ENCODE measurements at regions not wholly inside any gene's neighbourhood (a gene's known extent, or its start where the extent isn't known, plus 50 kb on each side); places are given as distances from the start of the nearest gene placed in this dataset.
"Not testable (repeated sequence)": the region's sequence is repeated elsewhere in the genome, so short reads cannot be mapped to it uniquely, and the experiment has no call there.

DNA sequence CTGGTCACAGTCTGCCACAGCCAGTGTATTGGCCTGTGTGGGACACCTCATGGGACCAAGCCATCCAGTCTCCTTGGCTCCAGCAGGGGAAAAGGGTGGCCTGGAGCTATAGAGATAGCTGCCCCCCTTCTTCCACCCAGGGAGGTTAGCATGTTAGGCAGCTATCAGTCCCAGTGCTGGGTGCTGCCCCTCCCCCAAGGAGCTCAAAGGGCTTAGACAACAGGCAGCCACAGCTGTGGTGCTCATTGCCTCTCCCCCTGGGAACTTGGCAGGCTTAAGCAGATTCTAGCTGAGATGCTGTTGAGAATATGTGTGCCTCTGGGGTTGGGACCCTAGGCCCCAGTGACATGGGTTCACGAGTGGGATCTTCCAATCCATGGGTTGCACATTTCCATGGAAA, 226.0 kb upstream of the PTGER4 start:
- DNase-seq: no peak

DNA sequence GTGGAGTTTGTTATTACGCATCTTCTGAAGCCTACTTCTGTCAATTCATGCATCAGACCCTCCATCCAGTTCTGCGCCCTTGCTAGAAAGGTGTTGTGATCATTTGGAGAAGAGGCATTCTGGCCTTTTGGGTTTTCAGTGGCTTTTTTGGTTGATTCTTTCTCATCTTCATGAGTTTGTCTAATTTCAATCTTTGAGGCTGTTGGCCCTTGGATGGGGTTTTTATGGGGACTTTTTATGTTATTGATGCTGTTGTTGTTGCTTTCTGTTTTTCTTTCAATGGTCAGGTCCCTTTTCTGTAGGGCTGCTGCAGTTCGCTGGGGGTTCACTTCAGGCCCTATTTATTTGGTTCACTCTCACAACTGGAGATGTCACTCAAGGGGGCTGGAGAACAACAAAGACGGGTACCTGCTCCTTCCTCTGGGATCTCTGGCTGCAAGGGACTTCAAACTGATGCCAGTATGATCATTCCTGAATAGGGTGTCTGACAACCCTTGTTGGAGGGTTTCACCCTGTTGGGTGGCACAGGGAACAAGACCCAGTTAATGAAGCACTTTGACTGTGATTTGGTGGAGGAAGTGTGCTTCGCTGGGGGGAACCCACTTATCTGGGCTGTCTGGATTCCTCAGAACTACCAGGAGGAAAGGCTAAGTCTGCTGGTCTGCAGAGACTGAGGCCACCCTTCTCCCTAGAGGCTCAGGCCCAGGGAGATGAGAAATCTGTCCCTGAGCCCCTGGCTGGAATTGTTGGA, 226.7 kb upstream of the PTGER4 start:
- no peak for DNase-seq

DNA sequence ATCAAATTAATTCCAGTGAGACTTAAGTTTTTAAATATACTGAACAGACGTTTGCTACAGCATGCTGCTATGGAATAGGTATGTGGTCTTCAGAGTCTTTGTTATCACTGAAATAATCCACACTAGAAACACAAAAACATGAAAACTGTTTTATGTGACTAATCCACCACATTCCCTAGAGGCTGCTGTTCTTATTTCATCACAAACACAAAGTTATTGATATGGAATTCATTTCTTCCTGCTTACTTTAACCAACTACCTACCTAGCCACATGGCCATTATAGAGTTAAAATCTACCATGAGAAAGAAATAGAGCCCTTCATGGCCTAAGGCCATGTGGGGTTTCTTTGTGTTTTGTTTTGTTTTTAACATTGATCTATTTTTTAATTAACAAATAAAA, 232.3 kb upstream of the PTGER4 start:
- no peak for DNase-seq

DNA sequence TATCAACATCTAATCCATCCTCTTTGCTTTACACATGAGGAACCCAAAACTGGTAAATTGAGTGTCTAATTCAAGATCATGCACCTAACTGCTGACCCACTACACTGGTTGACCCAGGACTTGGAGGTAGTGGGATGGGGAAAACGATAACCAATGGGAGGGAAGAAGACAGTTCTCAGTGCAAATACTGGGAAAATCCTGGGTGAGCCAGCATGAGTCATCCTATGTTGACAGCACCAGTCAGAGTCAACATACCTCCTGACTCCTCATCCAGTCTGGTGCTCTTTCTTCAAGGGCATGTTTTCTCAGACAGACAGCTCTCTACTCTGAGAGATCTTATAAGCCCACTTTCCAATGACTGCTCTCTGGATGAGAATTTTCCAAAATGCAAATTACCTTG, 232.8 kb upstream of the PTGER4 start:
- DNase-seq: peak; percentile 43 to 77 (median 66)

DNA sequence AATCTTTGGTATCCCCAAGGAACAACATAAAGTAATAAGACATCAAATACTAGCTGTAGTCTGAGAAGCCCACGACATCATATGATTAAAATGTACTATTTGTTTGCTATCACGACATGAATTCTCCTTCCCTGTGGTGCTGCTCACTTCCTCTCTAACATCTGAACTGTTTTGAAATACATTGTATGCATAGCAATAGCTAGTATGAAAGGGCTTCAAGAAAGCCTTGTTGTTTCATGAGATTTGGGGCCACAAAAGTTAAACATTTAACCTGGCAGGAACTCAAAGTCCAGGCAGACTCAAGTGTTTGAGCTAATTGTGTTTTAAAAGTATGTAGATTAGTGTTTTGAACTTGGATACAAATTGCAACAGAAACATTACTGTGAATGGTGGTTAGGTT, 237.4 kb upstream of the PTGER4 start:
- peak; percentile 5 to 63 (median 32) for DNase-seq

DNA sequence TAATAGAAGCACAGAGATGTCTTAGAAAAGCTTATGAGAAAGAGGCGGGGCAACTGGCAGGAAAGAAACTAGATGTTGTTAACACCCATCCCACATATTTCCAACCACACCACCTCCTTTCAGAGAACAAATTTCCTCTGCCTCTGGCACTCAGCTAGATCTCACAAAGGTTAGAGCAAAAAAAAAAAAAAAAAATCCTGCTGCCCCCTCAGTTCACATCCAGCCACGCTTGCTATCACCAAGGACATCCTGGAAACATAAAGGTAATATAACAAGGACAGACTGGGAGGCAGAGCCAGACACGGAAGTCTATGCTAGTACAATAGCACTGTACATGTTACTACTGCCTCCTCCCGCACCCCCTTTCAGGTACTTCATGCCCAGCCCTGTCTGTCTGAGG, 238.0 kb upstream of the PTGER4 start:
- no peak for DNase-seq

DNA sequence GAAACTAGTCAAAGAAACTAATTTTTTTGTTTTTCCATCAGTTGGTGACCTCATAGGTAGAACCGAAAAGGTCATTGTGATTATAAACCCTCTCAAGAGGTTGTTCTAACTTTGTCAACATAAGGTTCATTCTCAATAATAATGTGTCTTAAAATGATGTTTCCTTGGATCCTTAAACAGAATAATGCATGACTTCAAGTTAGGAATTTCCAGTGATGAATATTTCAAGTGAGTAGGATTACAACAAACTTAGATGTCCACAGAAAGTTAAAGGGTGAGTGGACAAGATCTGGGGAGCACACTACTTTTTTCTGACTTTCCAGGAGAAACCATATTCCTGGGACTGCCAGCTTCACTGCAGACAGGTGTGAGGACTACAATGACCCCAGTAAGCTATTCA, 239.0 kb upstream of the PTGER4 start:
- DNase-seq: no peak

DNA sequence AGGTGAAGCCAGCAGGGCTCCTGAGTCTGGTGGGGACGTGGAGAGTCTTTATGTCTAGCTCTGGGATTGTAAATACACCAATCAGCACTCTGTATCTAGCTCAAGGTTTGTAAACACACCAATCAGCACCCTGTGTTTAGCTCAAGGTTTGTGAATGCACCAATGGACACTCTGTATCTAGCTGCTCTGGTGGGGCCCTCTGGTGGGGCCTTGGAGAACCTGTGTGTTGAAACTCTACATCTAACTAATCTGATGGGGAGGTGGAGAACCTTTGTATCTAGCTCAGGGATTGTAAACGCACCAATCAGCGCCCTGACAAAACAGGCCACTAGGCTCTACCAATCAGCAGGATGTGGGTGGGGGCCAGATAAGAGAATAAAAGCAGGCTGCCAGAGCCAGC, 240.6 kb upstream of the PTGER4 start:
- DNase-seq: peak in 2 of 4 experiments; percentile 32 to 43

DNA sequence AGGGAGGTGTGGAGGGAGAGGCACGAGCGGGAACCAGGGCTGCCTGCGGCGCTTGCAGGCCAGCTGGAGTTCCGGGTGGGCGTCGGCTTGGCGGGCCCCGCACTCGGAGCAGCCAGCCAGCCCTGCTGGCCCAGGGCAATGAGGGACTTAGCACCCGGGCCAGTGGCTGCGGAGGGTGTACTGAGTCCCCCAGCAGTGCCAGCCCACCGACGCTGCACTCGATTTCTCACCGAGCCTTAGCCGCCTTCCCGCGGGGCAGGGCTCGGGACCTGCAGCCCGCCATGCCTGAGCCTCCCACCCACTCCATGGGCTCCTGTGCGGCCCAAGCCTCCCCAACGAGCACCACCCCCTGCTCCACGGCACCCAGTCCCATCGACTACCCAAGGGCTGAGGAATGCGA, 241.1 kb upstream of the PTGER4 start:
- DNase-seq: not testable (repeated sequence)

DNA sequence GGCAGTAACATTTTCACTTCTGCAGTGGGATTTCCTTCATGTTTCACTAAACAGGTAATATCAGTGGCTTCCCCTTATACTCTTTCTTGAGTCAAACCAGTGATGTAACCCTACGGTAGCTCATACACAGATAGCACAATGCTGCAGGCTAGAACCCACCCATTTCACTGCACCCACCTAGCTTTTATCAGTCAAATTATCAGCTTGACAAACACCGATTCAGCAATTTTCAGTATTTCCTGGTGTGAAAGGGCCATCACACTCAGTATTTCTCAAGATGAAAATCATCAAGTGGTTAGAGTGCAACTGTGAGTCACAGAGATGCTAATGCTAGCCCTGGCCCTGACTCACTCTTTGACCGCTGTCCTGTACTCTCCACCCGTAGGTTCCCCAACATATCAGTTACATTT, 242.3 kb upstream of the PTGER4 start:
- DNase-seq: peak; percentile 79 to 94 (median 84)

DNA sequence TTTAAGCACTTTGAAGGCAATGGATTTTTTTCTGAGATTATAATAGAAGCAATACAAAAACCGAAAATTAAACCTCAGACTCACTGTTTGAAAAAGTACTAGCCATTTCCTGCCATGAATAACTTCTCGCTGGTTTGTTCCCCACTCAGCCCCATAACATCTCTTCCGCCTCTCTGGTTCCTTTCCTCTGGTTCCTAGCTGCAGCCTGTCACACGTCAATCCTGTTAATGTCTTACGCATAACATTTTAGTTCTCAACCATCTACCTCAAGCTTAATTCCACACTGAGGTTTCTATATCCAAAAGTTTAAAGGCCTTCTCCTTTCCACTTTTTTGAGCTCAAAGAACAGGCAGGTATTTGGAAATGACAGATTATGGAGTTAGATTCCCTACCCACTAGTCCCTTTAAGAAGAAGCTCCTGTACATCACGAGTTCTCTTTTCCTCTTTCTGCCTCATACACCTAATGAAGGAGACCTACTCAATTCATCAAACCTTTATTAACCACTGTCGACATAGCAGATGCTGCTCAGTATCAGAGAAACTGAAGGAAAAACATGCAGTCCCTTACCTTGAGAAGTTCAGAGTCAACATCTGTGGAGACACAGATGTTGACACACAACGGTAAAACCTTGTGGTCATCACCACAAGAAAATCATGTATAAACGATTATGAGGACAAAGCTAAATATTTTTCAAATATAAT, 243.0 kb upstream of the PTGER4 start:
- peak; percentile 51 to 72 (median 64) for DNase-seq

DNA sequence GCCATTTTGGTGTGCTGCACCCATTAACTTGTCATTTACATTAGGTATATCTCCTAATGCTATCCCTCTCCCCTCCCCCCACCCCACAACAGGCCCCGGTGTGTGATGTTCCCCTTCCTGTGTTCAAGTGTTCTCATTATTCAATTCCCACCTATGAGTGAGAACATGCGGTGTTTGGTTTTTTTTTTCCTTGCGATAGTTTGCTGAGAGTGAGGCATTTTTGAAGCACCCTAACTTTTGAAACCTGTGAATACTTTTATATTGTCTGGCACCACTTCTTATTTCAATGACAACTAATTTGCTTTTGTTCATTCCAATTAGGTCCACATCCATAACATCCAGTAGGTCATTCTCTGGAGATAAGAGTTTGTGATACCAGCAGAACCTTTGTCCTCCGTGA, 244.0 kb upstream of the PTGER4 start:
- DNase-seq: not testable (repeated sequence)

DNA sequence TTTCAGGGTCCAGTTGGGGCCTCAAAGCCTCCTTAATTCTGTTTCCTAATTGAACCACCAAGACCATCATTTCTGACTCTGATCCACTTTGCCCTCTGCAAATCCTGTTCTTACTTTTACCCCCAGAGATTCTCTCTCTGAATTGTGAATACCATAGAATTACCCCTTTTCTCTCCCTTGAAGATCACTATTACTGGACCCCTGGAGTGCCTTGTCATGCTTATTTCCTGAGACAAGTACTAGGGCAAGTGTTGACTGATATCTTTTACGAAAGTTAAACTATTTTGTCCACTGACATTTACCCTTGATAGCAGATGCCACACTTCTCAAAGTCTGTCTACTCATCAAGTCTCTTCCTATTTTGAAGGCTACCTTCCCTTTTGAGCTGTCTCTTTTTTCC, 246.9 kb upstream of the PTGER4 start:
- DNase-seq: no peak

DNA sequence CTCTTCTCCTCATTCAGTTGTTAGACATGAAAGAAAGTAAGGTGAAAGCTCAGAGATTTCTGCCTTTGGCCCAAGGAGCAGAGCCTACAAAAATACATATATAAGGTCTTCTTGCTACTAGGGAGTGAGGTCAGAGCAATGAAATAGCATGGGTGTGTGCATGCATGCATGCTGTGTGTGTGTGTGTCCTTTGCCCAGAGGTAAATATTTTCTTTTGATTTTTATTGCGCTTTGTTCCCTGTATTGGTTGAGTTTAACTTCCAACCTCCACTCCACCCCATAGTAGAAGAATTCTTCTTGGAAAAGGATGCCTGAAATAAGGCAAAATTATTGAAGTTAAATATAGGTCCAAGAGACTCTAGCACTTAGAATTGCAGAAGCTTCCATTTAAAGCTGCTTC, 248.0 kb upstream of the PTGER4 start:
- no peak for DNase-seq

DNA sequence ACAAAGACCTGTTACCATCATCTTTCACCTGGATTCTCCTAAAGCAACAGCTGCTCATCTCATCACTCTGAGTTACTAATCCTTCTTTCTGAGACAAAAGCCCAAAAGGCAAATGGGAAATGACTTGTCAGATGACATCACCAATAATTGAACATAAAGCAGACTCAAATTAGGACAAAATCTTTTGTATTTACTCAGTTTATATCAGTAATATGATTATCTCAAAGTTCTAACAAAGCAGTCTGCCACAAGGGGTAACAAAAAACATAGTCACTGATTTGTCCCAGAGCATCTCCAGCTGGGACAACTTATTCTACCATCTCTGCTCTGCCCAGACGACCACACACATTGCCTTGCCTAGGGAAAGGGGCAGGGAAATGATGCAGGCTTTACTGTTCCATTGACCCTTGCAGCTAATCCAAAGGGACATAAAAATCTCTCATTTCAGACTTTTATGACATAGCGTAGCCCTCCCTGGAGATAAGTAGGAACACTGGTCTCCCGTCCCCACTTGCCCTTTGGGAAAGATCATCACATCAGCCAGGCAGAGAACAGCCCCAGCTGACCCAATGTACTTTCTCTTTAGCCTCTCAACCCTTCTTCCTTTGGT, 249.5 kb upstream of the PTGER4 start:
- DNase-seq: no peak

DNA sequence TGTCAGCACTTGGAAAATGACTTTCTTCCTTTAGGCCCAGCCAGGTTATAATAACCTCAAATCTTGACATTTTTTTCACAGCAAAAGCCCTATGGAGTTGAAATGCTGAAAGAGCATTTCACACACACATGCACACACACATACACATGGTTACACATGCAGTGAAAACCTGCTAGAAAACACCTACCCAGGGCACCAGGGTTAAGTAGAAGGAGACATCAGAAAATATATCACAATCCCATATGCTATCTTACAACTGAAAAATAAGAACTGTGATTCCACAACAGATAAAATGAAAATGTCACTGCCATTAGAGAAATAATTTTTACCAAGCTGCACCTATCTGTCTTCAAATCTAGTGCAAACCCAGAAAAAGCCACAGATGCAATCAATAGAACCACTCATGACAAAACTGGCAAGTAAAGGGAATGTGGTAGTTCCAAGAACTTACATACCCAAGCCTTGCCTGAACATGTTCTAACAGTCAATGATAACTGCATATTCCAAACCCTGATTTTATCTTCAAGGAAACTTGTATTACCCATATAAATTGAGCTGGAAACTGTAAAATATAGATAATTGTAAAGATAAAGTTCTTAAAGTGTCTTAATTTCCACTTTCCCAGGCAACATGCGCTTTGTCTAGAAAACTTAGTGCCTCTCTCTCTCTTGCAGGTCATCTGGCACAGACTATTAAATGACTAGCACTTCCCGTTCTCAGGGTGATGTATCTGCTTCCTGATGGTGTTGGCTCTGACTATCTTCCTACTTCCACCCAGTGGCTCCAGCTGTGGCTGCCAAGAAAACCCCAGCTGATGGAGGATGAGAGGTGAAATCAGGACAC, 250.2 kb upstream of the PTGER4 start:
- DNase-seq: peak; percentile 71 to 89 (median 79)

DNA sequence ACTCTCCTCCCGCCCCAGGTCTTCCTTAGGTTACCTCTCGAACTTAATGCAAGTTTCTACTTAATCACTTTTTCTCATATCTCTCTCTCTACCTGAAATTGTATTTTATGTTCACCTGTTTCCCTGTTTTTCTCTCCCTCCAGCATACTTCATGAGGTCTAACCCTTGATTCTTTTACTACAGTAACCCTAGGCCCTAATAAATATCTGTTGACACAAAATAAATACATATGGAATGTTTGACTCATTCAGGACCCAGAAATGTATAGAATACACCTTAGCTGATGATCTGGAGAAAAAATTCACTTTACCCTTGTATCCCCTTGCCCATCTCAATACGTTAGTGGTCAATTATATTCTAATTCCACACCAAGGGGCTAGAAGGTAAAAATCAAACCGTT, 250.9 kb upstream of the PTGER4 start:
- DNase-seq: no peak

DNA sequence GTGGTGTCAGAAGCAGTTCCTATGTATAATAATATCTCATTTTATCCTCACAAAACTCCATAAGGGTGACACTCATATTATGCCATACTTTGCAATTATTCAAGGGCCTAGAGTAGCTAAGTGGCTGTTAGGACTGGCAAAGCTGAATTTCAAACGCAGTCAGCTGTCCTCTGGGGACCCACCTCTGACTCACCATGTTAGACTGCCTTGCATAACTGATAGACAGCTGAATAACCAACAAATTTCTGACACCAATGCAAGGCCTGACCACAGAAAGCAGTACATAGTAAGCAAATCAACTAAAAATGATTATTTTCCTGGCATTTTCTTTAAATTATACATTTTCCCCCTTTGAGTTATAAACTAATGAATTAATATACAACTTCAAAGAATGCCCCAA, 251.6 kb upstream of the PTGER4 start:
- DNase-seq: peak; percentile 74 to 90 (median 82)

DNA sequence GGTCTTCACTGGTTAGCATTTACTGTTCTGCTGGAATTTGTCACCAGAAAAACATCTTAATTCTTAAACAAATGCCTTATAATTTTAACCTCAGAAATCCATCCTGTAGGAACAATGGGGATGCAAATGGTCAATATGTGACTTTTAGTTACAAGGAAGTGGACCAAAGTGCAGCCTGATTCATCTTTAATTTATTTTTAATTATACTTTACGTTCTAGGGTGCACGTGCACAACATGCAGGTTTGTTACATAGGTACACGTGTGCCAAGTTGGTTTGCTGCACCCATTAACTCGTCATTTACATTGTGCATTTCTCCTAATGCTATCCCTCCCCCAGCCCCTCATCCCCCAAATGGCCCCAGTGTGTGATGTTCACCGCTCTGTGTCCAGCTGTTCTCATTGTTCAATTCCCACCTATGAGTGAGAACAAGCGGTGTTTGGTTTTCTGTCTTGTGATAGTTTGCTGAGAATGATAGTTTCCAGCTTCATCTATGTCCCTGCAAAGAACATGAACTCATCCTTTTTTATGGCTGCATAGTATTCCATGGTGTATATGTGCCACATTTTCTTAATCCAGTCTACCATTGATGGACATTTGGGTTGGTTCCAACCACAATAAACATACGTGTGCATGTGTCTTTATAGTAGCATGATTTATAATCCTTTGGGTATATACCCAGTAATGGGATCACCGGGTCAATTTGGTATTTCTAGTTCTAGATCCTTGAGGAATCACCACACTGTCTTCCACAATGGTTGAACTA, 262.5 kb upstream of the PTGER4 start:
- DNase-seq: not testable (repeated sequence)

DNA sequence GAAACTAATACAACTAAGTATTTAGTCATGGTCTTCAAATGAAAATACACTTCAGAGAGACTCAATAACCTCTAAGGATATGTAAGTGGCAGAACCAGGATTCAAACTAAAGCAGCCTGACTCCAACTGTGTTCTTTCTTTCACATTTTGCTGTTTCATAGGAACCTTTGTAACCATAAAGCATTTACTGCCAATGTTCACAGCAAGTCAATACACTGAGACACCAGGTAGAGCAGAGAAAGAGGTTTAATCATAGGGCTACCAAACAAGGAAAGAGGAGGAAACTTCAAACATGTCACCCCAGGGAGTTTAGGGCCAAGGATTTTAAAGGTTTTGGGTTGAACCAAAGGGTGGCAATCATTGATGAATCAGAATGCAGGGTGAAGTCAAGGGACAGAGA, 263.1 kb upstream of the PTGER4 start:
- DNase-seq: no peak

DNA sequence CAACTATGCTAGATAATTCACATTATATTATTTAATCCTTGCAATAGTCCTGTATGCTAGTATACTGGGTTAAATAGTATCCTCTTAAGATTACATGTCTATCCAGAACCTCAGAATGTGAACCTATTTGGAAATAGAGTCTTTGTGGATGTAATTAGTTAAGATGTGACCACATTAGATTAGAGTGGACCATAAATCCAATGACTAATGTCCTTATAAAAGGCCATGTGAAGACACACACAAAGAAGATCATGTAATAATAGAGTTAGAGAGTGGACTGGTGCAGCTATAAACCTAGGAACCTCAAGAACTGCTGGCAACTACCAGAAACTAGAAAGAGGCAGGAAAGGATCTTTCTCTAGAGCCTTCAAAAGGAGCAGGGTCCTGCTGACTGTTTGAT, 263.6 kb upstream of the PTGER4 start:
- DNase-seq: no peak

DNA sequence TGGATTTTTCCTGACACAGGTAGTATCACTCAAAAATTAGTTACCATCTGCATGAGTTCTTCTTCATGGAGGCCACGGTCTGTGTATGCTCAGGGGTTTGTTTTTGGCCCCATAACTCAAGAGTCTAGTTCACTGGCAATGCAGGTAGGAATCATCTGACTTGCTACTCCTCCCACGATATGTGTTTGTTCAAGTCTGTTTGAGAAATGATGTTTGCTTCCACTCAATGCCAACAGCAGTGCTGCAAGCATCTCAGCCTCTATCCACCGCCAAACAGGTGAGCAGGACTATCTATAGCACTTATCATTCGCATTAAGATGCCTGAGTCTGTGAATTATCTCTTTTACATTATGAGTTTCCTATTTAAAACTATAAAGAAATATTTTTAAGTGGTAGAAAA, 264.8 kb upstream of the PTGER4 start:
- DNase-seq: no peak

All from suppressor macrophage (primary cell).